ENCODE measurements at regions not wholly inside any gene's neighbourhood (a gene's known extent, or its start where the extent isn't known, plus 50 kb on each side); places are given as distances from the start of the nearest gene placed in this dataset.

DNA sequence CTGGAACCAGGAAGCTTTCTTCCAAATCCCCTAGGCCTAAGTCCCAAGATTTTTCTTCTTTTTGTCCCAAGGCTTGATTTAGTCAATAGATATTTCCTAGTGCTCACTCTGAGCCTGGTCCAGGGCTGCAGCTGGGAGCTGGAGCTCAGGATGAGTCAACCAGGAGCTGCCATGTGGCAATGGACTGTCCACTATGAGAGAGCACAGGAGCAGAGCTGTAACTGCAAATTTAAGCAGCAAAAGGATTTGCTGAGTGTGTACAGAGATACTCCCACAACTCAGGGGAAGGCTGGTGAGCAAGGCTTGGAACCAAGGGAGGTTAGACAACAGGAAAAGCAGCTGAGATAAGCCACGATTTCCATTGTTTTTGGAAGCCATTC lies 92.1 kb upstream of the CXCL12 start:
- no peak for DNase-seq

DNA sequence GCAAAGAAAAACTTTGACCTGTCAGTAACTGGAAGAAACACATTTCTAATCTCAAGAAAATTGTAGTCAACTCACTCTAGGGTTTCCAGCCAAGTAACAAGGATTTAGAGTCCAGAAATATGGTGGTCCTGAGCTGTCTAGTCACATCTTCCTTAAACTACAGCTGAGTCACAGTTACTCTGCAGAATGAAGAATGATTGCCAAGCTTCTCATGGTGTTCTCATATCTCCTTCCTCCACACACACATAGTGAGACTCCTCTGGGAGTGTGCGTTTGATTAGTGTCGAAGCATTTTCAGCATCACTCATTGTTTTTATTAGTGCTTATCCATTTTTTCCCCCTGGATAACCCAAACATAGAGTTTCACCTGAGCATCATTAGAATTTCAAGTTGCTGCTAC lies 93.1 kb upstream of the CXCL12 start:
- no peak for DNase-seq

DNA sequence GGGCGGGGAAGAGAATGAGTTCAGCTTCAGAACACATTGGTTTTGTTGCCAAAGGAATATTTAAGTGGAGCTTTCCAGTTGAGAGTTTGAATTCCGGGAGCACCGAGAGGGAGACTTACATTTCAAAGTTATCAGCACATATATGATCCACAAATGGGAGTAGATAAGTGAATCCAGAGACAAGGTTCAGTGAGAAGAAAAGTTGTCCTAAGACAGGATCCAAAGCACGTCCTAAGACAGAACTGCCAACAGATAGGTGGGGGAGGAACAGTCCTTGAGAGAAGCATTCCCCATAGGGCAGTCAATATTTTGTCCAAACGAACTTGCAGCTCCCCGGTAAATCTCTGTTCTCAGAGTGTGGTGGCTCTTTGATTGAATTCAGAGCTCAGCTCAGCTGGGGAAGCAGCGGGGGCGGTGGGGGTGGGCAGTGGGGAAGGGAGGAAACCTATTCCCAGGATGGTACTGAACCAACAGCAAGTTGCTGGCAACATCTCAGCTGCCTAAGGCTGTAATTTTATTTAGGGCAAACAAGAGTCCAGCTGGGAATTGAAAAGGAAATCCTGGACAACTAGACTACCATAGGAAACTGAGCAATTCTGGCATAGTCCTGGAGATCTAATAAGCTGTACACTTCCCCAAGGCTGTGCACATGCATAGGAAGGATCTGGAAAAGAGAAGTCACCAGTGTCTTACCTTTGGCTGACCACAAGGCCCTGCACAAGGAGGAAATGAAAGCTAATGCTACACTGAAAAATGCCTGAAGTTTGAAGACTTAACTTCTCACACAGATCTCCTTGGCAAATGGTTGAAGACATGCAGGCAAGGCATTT lies 94.2 kb upstream of the CXCL12 start:
- no peak for DNase-seq

DNA sequence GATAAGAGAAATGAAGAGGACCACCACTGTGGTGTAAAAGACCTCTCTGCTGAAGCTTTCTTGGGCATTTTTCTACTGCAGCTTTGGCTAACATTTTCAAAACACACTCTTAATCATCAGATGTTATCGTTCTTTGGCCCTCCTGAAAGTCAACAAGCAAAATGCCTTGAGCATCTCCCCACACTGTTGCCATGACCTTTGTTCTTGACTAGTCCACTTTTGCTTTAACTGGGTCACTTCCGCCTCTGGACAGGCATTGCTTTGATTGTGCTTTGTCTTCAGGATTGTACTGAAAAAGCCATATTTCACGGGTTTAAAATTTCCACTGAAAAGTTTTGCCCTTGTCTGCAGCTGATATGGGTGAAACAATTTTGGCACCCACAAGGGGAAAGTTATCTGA lies 107.8 kb upstream of the CXCL12 start:
- no peak for DNase-seq

DNA sequence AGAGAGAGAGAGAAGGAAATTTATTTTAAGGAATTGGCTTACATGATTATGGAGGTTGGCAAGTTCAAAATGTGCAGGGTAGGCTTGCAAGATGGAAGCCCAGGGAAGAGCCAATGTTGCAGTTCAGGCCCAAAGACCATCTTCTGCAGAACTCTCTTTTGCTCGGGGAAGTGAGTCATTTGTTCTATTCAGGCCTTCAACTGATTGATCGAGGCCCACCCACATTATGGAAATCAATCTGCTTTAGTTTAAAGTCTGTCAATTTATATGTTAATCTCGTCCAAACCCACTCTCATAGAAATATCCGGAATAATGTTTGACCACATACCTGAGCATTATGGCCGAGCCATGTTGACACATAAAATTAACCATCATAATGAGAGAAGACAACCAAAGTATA lies 113.3 kb upstream of the CXCL12 start:
- DNase-seq = no peak

DNA sequence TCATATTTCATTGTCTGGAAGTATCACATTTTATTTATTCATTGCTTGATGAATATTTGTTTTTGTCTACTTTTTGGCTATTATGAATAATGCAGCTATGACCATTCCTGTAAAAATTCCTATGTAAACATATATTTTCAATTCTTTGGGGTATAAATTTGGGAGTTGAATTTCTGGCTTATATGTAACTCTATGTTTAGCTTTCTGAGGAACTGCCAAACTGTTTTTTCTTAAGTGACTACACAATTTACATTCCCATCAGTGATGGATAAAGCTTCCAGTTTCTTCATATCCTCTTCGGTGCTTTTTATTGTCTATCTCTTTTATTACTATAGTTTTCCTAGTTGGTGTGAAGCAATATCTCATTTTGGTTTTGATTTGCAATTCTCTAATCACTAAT lies 115.6 kb upstream of the CXCL12 start:
- DNase-seq = no peak

DNA sequence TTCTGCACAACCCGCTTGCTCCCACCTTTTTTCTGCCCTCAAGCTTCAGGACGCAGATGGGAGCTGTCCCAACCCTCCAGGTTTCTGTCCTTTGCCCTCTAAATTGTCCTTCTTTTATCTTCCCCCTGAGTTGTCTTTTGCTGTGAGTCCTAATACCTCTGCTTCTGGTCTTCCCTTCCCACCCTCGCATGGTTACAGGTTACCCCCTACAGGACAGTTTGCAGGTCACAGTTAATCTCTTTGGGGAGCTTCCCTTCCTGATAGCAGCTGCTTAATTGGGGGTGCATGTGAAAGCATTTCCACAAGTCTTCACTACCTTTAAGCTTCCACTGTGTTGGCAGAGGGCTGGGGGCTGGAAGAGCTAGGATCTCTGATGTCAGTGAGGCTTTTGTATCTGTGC lies 121.5 kb upstream of the CXCL12 start:
- DNase-seq = no peak

DNA sequence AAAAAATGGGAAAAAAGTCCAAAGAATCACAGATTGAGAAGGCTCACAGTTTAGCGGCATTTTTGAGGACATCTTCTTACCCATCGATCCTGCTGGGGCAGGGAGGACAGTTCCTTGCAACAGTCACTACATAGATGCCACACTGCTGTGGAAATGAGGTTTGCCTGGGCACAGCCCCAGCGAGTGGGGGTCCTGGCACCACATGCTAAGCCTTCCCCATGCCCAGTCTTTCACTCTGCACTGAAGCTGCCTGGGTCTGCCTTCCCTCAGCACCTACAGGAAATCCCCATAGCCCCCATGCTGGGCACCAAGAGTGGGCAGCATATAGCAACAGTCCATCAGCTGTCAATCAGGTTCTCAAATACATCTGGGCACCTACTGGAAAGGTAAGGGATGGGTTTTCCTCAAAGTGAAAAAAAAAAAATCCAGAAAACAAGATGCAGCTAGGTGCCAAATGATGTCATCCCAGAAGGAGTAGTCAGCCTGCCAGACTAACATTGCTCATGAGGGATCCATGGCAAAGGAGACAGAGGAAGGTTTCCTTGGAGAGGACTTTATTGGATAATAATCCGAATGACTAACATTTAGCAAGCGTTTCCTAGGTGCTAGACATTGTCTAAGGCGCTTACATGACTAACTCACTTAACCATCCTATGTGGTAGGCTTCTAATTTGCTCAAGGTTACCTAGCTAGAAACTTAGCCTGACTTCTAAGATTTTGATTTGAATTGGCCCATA lies 125.7 kb upstream of the CXCL12 start:
- no peak for DNase-seq

DNA sequence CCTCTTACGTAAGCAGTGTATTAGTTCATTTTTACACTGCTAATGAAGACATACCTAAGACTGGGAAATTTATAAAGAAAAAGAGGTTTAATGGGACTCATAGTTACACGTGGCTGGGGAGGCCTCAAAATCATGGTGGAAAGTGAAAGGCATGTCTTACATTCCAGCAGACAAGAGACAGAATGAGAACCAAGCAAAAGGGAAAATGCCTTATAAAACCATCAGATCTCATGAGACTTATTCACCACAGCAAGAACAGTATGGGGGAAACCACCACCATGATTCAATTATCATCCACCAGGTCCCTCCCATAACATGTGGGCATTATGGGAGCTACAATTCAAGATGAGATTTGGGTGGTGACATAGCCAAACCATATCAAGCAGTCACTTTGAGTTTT lies 126.3 kb upstream of the CXCL12 start:
- no peak for DNase-seq

DNA sequence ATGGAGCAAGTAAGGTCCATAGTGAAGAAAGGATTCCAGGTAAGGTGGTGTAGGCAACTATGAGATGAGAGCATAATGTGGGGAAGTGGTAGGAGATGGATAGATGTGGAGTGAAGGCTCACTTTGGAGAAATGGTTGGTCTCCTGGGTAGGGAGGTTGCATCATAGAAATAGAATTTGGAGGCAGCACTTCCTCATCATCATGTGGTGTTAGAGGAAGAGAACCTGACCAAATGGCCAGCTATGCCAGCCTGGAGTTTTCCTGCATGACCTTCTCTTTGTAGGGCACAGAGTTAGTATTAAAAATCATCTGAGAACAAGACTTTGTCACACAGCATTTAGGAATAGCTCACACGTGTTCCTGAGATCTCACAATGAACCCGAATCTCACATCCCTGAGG lies 126.7 kb upstream of the CXCL12 start:
- no peak for DNase-seq

DNA sequence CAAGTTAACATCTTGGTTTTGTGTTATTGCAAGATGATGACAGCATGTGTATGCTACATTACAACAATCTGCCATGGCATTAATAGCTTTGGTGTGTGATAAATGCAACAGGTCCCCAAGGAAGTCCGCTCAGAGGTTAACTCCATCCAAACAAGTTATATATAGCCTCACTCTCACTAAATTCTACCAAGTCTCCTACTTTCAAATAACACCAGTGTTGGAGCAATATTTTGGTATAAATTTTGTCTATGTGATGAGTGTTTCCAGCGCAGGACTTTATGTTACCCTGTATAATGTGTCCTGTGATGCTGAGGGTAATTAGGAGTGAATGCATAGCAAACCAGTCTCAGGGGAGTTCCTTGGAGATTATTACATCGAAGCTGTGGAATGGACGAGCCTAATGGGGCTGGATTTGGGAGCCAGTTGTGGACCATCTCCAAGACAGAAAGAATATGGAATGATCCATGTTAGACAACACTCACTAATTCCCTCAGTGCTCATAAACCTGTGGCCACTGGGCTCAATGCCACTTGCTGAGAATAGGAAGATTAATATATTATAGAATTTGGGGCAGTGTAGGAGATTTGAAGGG lies 127.6 kb upstream of the CXCL12 start:
- DNase-seq = peak; percentile 38

DNA sequence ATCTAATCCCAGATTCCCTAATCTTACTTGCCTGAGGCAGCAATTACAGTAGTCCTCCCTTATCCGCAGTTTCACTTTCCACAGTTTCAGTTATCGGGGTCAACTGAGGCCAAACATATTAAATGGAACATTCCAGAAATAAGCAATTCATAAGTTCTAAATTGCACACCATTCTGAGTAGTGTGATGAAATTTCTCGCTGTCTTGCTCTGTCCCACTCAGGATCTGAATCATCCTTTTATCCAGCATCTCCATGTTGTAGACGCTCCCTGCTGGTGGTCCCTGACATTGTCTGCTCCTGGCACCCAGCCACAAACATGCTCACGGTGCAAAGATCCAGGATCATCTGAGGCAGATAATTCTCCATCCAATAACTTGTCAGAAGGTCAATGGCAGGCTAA lies 128.7 kb upstream of the CXCL12 start:
- no peak for DNase-seq

DNA sequence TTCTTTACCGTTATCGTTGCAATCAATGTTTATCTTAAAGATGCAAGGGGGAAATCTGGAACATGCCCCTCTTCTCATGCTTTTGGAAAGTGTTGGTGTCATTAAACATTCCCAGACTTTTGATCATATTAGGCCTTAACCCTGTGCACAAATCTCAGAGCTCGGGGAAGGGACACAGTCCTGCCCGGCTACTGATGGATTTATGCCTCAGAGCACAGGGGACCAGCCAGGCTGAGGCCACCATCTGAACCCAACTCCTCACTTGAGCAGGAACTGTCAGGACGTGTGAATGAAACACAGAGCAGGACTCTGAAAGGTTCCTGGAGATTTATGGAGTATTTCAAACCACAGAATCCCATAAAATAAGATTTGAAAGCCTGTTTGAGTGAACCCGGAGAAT lies 132.0 kb upstream of the CXCL12 start:
- no peak for DNase-seq

DNA sequence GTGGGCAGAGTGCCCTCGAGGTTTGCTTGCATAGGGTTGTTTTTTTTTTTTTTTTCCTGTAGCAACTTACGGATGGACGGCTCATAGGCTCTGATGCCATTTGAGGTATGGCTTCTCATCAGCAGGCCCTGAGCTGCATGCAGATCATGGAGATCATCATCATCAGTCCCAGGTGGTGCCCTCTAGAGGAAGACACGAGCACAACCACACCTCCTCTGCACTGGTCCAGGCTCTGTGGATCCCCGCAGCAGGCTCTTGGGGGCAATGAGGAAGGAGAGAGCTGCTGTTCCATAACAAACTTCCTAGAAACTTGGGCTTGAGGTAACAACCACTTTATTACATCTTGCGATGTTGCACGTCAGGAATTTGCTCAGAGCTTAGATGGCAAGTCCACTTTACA lies 132.7 kb upstream of the CXCL12 start:
- no peak for DNase-seq

DNA sequence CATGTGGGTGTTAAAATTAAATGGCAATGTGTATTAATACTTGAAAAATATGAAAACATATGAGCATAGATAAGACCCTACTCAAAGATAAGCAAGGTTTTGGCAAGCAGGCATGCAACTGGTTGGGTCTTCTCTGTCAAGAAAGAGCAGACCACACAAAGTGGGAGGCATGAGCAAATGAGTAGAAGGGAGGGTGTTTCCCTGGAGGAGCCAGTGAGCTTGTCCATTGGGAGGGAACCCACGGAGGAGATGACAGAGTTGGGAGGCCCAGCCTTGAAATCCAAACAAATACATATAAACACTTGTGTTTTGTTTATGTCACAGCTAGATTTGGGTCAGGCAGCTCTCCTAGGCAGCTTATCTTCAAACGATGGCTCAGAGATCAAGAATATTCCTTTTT lies 134.5 kb upstream of the CXCL12 start:
- DNase-seq = no peak

DNA sequence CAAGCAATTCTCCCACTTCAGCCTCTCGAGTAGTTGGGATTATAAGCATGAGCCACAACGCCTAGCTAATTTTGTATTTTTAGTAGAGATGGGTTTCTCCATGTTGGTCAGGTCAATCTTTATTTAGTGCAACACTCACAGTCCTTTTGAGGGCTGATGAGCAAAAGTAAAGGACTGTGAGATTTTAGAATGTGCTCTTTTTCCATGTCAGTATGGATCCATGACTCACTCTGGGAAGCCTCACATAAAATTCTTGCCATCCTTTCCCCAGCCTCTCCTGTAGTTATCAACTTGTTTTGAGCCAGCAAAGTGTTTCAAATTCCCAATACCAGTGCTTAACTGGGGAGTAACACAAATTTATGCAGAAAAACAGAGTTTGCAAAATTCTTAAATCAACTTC lies 135.8 kb upstream of the CXCL12 start:
- no peak for DNase-seq

DNA sequence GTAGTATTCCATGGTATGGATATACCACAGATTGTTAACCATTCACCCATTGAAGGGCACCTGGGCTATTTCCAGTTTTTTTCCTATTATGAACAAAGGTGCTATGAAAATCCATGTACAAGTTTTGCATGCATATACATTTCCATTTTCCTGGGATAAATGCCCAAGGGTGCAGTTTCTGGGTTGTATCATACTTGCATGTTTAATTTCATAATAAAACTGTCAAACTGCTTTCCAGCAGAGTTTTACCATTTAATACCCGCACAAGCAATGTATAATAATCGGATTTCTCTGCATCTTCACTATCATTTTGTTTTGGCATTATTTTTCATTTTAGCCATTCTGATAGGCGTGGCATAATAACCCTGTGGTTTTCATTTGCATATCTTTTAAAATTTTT lies 154.3 kb upstream of the CXCL12 start:
- no peak for DNase-seq

DNA sequence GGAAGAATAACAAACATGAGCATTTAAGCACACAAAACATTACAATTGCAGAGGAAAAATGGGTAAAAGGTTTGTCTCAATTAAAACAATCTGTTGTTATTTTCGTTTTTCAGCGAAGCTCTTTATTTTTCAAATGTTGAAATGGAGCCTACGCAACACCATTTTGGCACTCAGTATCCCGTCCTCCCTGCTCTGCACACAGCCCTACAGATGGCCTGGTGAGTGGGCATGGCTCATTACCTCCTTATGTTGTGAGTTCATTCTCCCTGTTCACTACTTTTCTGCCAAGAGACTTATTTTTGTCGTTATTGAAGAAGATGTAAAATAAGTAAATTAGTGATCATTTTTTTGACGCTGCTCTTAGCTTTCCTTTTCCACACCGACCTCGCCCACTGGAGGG lies 167.8 kb upstream of the CXCL12 start:
- peak; percentile 3 for DNase-seq

DNA sequence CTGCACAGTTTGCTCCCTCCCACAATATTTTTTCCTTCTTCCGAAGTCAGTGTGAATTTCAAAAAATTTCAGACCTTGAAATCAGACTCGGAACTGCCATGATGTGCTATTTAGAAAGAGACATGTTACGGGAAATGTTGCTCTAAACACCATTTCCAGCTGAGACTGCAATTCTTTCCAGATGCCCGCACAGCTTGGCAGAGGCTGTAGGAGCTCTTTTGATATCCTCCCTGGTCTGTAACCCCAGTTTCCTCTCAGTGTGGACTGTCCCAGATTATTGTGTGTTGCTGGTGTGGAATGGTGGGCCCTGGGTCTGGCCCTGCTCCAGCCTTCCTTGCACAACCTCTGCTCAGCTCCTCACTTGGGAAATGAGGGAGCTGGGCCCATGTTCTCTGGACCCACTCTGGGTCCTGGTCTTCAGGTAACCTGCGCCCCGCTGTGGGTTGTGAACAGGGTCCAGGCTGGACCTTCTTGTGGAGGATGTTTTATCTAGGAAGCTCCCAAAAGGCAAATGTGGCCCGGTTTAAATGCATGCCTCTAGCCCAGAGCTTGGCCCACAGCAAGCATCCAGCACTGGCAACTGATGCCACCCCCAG lies 172.8 kb upstream of the CXCL12 start:
- no peak for DNase-seq

DNA sequence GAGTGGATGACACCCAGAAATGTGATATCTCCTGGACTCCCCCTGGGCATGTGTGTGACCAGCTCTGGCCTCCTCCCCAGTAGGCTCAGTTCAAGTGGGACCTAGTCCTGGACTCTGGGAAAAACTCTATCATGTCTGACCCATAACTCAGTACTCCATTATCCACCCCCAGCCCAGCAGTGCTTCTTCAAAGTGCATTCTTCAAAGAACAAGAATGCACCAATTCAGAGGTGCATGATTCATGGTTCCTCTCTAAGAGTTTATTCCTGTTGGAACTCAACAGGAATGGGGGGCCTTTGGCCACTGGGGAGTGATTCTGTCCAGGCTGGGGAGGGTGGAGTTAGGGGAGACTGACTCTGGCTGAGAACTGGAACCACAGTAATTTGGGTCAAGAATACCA lies 173.6 kb upstream of the CXCL12 start:
- DNase-seq = no peak

DNA sequence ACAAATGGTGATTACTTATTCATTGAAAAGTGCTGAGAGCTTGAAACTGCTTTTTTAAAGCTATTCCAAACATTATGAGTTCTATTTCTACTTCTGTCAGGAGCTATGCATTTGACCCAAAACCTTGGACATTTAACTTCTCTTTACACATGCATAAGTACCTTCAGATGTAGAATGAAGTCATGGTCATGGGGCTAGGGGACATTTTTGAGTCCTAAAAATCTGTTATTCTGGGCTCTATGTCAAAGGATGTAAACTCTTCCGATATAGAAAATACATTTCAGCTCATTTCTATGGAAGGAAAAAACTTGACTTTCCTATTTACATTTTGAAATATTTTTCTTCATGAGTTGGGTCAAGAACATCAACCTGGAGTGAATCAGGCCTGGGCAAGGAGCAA lies 179.5 kb upstream of the CXCL12 start:
- no peak for DNase-seq

DNA sequence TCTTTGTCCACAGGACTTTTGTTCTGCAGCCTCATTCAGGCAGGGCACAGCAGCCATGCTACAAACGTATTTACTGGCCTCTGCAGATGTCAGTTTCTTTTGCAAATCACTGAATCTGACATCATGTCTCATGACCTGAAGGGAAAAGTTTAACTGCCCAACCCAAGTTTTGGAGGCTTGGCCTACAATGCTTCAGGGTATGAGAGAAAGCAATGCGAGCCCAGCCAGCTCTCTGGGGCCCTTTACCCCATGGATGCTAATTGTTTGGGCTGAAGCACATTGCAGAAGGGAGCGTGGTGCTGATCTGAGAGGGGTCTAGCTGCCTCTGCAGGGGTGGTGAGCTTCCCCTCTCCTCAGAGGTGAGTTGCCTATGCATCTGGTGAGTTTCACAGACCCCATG lies 179.9 kb upstream of the CXCL12 start:
- DNase-seq = no peak

DNA sequence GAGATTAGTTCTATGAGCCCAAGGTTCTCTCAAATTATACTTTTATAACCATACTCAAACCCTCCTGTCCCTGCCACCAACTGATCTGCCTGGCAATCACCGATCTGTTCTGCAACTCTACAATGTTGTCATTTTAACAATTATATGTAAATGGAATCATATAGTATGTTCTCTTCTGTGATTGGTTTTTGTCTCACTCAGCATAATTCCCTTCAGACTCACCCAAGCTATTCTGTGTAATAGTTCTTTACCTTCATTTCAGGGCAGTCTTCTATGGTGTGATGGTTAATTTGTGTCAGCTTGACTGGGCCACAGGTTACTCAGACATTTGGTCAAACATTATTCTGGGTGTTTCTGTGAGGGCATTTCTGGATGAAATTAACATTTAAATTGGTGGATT lies 181.9 kb upstream of the CXCL12 start:
- no peak for DNase-seq

DNA sequence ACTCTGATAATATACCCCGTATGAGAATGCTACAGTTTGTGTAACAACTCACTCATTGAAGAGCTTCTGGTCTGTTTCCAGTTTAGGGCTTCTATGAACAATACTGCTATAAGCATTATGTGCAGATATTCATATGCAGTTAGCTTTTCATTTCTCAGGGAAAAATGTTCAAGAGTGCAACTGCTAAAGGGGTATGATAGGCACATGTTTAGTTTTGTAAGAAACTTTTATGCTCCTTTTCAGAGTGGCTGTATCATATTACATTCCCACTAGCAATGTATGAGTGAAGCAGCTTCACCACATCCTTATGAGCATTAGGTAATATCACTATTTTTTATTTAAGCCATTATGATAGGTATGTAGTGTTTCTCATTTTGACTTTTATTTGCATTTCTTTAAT lies 182.6 kb upstream of the CXCL12 start:
- no peak for DNase-seq

All from NCI-H1694 (cell line).